Panc1 (cell line): ENCODE measurements at regions not wholly inside any gene's neighbourhood (a gene's known extent, or its start where the extent isn't known, plus 50 kb on each side); places are given as distances from the start of the nearest gene placed in this dataset.
"Not testable (repeated sequence)": the region's sequence is repeated elsewhere in the genome, so short reads cannot be mapped to it uniquely, and the experiment has no call there.

ENCODE experiments used
- ATAC-seq: fragments of 200-7000 bp; cut with Tn5 transposase; 2 replicates; pipeline ENCODE4 v1.9.1; 2020; ENCODE audit warnings: mild to moderate bottlenecking, moderate library complexity
- BruUV-seq: library from RNA; stranded (reverse); fragments of 400-500 nt; replicated peaks from 2 replicates; lab custom pipeline; 2021; lab: Mats Ljungman, UMichigan
- CTCF ChIA-PET: fragments of 300-600 bp; sonication (Branson Sonifier 250); formaldehyde crosslinking; loops from one replicate; lab custom pipeline; 2022; ENCODE audit warnings: antibody characterized with exemption; lab: Charles Lee
- POLR2A ChIA-PET: fragments of 300-600 bp; sonication (Branson Sonifier 250); formaldehyde crosslinking; loops from one replicate; lab custom pipeline; 2022; ENCODE audit warnings: antibody characterized with exemption; lab: Charles Lee
- DNase-seq: peaks from one replicate; pipeline ENCODE4 v3.0.0-alpha.2; 2010; ENCODE audit warnings: low read depth, low spot score
- H3K27ac ChIP-seq: 2 replicates; pipeline ENCODE4 v1.5.1; 2011; ENCODE audit warnings: mild to moderate bottlenecking, low read length, inconsistent platforms
- H3K27me3 ChIP-seq: fragments of 200-500 bp; sonication (Bioruptor generic); 2 replicates; pipeline ENCODE4 v1.6.0; 2014; ENCODE audit warnings: low read length, inconsistent platforms; ENCODE audit not compliant: control insufficient read depth, insufficient read depth
- H3K36me3 ChIP-seq: fragments of 200-500 bp; sonication (Bioruptor generic); 2 replicates; pipeline ENCODE4 v1.5.1; 2014; ENCODE audit warnings: inconsistent platforms, mild to moderate bottlenecking, low read length, moderate library complexity; ENCODE audit not compliant: control insufficient read depth, insufficient read depth
- H3K4me1 ChIP-seq: 2 replicates; pipeline ENCODE4 v1.5.1; 2011; ENCODE audit warnings: inconsistent platforms, mild to moderate bottlenecking, low read length, moderate library complexity; ENCODE audit not compliant: control insufficient read depth, insufficient read depth
- H3K4me3 ChIP-seq, 2 experiments: 2 replicates each; pipeline ENCODE4 v1.5.1; 2011 to 2012; ENCODE audit warnings: low read depth in 2 of 2, low read length in 2 of 2, mild to moderate bottlenecking in 2 of 2, inconsistent platforms in 1 of 2, moderate library complexity in 1 of 2
- H3K9me3 ChIP-seq: fragments of 200-500 bp; sonication (Bioruptor generic); 2 replicates; pipeline ENCODE4 v1.5.1; 2014; ENCODE audit warnings: low read depth, mild to moderate bottlenecking, inconsistent platforms, low read length, moderate library complexity; ENCODE audit not compliant: control insufficient read depth, insufficient read depth
- POLR2AphosphoS5 ChIP-seq: IDR thresholded peaks from 2 replicates; pipeline ENCODE4 v1.6.1; 2012; ENCODE audit warnings: mild to moderate bottlenecking, low read depth, low read length, moderate library complexity
- SIN3A ChIP-seq: IDR thresholded peaks from 2 replicates; pipeline ENCODE4 v1.6.1; 2012; ENCODE audit warnings: low read depth, mild to moderate bottlenecking, low read length, moderate library complexity, borderline replicate concordance; ENCODE audit not compliant: insufficient read depth
- TCF7L2 ChIP-seq: IDR thresholded peaks from 2 replicates; pipeline ENCODE4 v1.6.1; 2011; ENCODE audit warnings: mild to moderate bottlenecking, low read depth, low read length, inconsistent platforms
- in situ Hi-C: cut with HindIII; loops from 2 replicates; pipeline ENCODE4 v1.10.0; 2016; ENCODE audit warnings: low sequenced_read_pairs, low pct_unique_long_range_greater_than_20kb
- intact Hi-C: fragments of 100-400 bp; cut with micrococcal nuclease; formaldehyde crosslinking; loops from one replicate; pipeline ENCODE4 v1.10.0; 2022; ENCODE audit not compliant: unreplicated experiment
- TF ChIP-seq, protein P1 (sequence below), 2 experiments: IDR thresholded peaks; 2 replicates each; pipeline ENCODE4 v1.6.1; 2011 to 2012; ENCODE audit warnings: low read depth in 2 of 2, control low read depth in 1 of 2, low read length in 1 of 2, mild to moderate bottlenecking in 1 of 2, moderate library complexity in 1 of 2; ENCODE audit not compliant: insufficient read depth in 1 of 2
- TF ChIP-seq, protein P2 (sequence below): fragments of 450-650 bp; IDR thresholded peaks from 2 replicates; pipeline ENCODE4 v1.5.1; 2017; ENCODE audit warnings: mild to moderate bottlenecking

DNA sequence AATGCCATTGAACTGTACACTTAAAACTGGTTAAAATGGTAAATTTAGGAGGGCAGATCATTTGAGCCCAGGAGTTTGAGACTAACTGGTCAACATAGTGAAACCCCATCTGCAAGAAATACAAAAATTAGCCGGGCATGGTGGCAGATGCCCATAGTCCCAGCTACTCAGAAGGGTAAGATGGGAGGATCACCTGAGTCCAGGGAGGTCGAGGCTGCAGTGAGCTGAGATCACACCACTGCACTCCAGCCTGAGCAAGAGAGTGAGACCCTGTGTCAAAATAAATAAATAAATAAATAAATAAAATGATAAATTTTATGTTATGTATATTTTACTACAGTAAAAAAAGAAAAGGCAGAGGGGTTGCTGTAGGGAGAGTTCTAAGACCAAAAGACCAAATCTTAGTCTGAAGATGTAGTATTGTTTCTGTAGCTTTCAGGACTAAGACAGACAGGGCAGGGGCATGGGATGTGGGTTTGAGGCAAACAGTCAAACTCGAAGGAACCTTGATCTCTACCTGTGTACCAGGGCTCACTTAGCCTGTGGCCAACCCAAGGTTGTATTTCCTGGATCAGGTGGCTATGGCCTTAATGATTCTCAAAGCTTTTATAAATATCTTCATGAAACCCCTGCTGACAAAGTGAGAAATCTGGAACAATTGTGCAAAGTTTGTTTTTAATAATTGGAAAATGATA, 316.7 kb downstream of the CYRIA start:
- in situ Hi-C loops, result no loop called here
- Histone ChIP-seq H3K36me3 (no peaks in the 10 kb centered on the region), H3K9me3 (no peaks in the 10 kb centered on the region), H3K27me3 (no peaks in the 10 kb centered on the region), H3K27ac (no peak overlapping the region), H3K4me1 (no peaks in the 10 kb centered on the region), H3K4me3 (no peak overlapping the region)
- TF ChIP-seq, protein P1, sequence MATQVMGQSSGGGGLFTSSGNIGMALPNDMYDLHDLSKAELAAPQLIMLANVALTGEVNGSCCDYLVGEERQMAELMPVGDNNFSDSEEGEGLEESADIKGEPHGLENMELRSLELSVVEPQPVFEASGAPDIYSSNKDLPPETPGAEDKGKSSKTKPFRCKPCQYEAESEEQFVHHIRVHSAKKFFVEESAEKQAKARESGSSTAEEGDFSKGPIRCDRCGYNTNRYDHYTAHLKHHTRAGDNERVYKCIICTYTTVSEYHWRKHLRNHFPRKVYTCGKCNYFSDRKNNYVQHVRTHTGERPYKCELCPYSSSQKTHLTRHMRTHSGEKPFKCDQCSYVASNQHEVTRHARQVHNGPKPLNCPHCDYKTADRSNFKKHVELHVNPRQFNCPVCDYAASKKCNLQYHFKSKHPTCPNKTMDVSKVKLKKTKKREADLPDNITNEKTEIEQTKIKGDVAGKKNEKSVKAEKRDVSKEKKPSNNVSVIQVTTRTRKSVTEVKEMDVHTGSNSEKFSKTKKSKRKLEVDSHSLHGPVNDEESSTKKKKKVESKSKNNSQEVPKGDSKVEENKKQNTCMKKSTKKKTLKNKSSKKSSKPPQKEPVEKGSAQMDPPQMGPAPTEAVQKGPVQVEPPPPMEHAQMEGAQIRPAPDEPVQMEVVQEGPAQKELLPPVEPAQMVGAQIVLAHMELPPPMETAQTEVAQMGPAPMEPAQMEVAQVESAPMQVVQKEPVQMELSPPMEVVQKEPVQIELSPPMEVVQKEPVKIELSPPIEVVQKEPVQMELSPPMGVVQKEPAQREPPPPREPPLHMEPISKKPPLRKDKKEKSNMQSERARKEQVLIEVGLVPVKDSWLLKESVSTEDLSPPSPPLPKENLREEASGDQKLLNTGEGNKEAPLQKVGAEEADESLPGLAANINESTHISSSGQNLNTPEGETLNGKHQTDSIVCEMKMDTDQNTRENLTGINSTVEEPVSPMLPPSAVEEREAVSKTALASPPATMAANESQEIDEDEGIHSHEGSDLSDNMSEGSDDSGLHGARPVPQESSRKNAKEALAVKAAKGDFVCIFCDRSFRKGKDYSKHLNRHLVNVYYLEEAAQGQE (IDR thresholded peaks at IDR 0.05; ENCODE audit: insufficient read depth in 1 of 2, low read depth in 2 of 2, low read length in 1 of 2), result no peak
- TF ChIP-seq TCF7L2 (no peak), POLR2AphosphoS5 (no peak), SIN3A (no peak)
- TF ChIP-seq, protein P2, sequence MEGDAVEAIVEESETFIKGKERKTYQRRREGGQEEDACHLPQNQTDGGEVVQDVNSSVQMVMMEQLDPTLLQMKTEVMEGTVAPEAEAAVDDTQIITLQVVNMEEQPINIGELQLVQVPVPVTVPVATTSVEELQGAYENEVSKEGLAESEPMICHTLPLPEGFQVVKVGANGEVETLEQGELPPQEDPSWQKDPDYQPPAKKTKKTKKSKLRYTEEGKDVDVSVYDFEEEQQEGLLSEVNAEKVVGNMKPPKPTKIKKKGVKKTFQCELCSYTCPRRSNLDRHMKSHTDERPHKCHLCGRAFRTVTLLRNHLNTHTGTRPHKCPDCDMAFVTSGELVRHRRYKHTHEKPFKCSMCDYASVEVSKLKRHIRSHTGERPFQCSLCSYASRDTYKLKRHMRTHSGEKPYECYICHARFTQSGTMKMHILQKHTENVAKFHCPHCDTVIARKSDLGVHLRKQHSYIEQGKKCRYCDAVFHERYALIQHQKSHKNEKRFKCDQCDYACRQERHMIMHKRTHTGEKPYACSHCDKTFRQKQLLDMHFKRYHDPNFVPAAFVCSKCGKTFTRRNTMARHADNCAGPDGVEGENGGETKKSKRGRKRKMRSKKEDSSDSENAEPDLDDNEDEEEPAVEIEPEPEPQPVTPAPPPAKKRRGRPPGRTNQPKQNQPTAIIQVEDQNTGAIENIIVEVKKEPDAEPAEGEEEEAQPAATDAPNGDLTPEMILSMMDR, result no peak
- no peak for ATAC-seq
- DNase-seq, result no peak
- ChIA-PET CTCF (no interaction called here), POLR2A (no interaction called here)
- intact Hi-C loops, result no loop called here
- no TSS peak for BruUV-seq

DNA sequence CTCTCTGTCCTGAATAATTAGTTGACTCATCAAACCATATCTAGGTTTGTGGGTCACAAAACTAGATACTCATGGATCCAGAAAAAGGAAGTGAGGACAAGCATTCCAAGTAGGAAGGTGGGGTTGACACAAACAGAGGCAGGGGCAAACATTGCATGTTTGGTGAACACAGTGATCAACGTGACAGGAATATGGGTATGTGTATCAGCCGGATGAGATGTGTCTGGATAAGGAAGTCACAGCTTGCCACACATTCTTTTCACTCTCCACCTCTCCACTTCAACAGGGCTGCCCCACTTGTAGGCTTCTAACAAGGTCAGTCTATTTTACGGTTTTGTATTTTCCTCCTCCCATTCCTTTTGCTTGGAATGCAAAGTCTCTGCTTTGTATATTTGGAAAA, 319.0 kb downstream of the CYRIA start:
- TF ChIP-seq POLR2AphosphoS5 (no peak), SIN3A (no peak), TCF7L2 (no peak)
- TF ChIP-seq, protein P1 (IDR thresholded peaks at IDR 0.05; ENCODE audit: insufficient read depth in 1 of 2, low read depth in 2 of 2, low read length in 1 of 2), result no peak
- TF ChIP-seq, protein P2, result no peak
- H3K27ac ChIP-seq, result no peak overlapping the region
- ChIA-PET POLR2A (interaction anchor here (0.7 kb wide), 1 partner anchor 322 kb away, joined by 5 read pairs; no protein-coding TSS in a partner anchor), CTCF (no interaction called here)
- H3K36me3 ChIP-seq, result no peaks in the 10 kb centered on the region
- in situ Hi-C loops (no loop called here), intact Hi-C loops (no loop called here)
- no peak overlapping the region for H3K4me3 ChIP-seq
- BruUV-seq, result no TSS peak
- H3K9me3 ChIP-seq, result no peaks in the 10 kb centered on the region
- no peaks in the 10 kb centered on the region for H3K4me1 ChIP-seq
- H3K27me3 ChIP-seq, result no peaks in the 10 kb centered on the region
- ATAC-seq (no peak), DNase-seq (no peak)

DNA sequence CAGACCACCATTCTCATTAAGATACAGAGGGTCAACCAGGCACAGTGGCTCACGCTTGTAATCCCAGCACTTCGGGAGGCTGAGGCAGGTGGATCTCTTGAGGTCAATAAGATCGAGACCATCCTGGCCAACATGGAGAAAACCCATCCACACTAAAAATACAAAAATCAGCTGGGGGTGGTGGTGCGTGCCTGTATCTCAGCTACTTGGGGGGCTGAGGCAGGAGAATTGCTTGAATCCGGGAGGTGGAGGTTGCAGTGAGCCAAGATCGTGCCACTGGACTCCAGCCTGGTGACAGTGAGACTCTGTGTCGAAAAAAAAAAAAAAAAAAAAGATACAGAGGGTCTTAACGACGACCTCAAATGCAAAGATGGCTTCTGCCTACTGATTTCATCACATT, 320.4 kb downstream of the CYRIA start:
- ATAC-seq, CTCF ChIA-PET, BruUV-seq: not testable (repeated sequence)

More for the DNA sequence above, 320.4 kb downstream of the CYRIA start:
- H3K4me3 ChIP-seq, H3K27me3 ChIP-seq, intact Hi-C loops, DNase-seq, H3K4me1 ChIP-seq, in situ Hi-C loops, H3K27ac ChIP-seq, H3K9me3 ChIP-seq, POLR2A ChIA-PET, H3K36me3 ChIP-seq: not testable (repeated sequence)
